ENCODE measurements at regions not wholly inside any gene's neighbourhood (a gene's known extent, or its start where the extent isn't known, plus 50 kb on each side); places are given as distances from the start of the nearest gene placed in this dataset.

DNA sequence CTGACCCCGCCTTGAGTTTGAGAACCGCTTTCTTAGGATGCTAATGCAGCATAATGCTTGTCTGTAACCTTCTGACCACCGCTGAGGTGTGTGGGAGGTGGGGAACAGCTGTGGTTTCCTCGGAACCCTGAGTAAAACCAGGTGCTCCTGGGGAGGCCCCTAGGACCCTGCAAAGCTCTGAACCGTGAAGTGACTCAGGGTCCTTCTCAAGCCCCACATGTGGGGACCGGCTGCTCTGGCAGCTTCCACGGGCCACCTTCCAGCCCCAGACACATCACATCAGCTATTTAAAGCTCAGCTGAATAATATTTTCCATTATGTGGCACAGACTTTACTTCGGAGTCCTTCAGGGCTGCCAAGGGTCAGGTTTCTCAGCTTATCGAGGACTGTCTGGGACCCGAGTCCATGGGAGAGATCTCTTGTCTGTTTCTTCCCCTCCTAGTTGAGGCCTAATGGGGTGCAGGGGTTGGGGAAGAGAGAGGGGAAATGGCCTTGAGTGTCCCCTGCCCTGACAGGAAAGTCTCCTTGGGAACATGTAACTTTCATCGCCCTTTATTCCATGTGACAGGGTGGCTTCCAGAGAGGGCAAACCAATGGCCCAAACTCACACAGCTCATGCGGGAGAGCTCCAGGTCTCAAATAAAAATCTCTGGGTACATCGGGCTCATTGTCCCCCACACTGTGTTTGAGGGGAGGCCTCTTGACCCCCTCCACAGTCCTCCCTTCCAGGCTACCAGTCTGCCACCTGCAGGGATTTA is 186.1 kb upstream of the SLC24A3 start:
- Histone ChIP-seq H3K4me1 (ENCODE audit: low read length) (no peaks in the 10 kb centered on the region), H4K20me1 (ENCODE audit: insufficient read depth, low read length) (no peaks in the 10 kb centered on the region), H3K4me2 (ENCODE audit: low read depth, low read length) (no peak overlapping the region), H3K79me2 (ENCODE audit: low read length) (no peaks in the 10 kb centered on the region), H3F3A (ENCODE audit: insufficient read depth, low read length) (no peaks in the 10 kb centered on the region), H3K27ac (ENCODE audit: low read length) (no peak overlapping the region), H3K9me3 (replicated peaks; ENCODE audit: insufficient read depth, low read length) (no peaks in the 10 kb centered on the region), H3K9me2 (replicated peaks; ENCODE audit: insufficient read depth, low read length) (no peaks in the 10 kb centered on the region), H3K9ac (ENCODE audit: low read length) (no peak overlapping the region), H3K27me3 (replicated peaks; ENCODE audit: insufficient read depth, low read length) (no peaks in the 10 kb centered on the region), H3K4me3 (ENCODE audit: low read length) (no peak overlapping the region), H3K36me3 (replicated peaks; ENCODE audit: insufficient read depth, low read length) (no peaks in the 10 kb centered on the region), H2AFZ (ENCODE audit: low read length) (no peak overlapping the region)
- DNase-seq = no peak
- no peak for TF ChIP-seq EZH2phosphoT487 (IDR thresholded peaks at IDR 0.05; ENCODE audit: low read length)
- no peak for TF ChIP-seq CTCF (IDR thresholded peaks at IDR 0.05; ENCODE audit: low read length)
- TF ChIP-seq EZH2 (optimal IDR thresholded peaks at IDR 0.05; ENCODE audit: low read depth, low read length) = no peak

DNA sequence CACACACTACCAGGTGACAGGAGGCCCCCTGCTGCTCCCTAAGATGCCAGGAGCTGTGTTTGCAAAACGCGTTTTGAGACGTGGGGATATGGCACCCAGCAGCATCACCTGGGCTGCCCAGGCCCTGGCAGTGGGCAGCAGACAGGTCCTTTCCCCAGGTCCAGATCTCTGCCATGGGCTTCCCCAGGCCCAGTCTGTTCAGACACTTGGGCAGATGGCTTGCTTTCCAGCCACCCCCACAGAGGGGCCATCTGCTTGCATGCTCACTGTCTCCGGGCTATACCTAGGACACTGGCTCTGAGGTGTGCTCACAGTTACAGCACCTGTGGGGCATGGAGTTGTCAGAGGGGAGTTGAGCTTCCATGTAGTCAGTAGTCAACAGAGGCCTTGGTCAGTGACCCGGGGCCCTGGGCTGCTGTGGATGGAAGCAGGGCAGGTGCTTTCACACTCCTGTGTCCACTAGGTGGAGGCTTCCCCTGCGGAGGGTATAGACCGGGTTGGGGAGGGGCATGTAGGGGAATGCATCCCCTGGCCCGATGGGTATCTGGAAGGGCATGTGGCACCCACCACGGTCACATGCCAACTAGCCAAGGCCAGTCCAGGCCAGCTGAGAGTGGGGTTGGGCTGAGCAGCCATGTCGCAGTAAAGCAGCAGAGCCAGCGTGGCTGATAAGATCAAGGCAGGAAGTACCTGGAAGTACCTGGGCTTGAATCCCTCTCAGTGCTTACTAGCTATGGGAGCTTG is 185.4 kb upstream of the SLC24A3 start:
- DNase-seq = no peak
- Histone ChIP-seq H3K9ac (ENCODE audit: low read length) (no peak overlapping the region), H3K9me2 (replicated peaks; ENCODE audit: insufficient read depth, low read length) (no peaks in the 10 kb centered on the region), H3K9me3 (replicated peaks; ENCODE audit: insufficient read depth, low read length) (no peaks in the 10 kb centered on the region), H3K27ac (ENCODE audit: low read length) (no peak overlapping the region), H3K4me2 (ENCODE audit: low read depth, low read length) (no peak overlapping the region), H3K4me3 (ENCODE audit: low read length) (no peak overlapping the region), H2AFZ (ENCODE audit: low read length) (no peak overlapping the region), H3F3A (ENCODE audit: insufficient read depth, low read length) (no peaks in the 10 kb centered on the region), H3K4me1 (ENCODE audit: low read length) (no peaks in the 10 kb centered on the region), H3K36me3 (replicated peaks; ENCODE audit: insufficient read depth, low read length) (no peaks in the 10 kb centered on the region), H3K79me2 (ENCODE audit: low read length) (no peaks in the 10 kb centered on the region), H3K27me3 (replicated peaks; ENCODE audit: insufficient read depth, low read length) (no peaks in the 10 kb centered on the region), H4K20me1 (ENCODE audit: insufficient read depth, low read length) (no peaks in the 10 kb centered on the region)
- TF ChIP-seq EZH2 (optimal IDR thresholded peaks at IDR 0.05; ENCODE audit: low read depth, low read length) = no peak
- no peak for TF ChIP-seq EZH2phosphoT487 (IDR thresholded peaks at IDR 0.05; ENCODE audit: low read length)
- no peak for TF ChIP-seq CTCF (IDR thresholded peaks at IDR 0.05; ENCODE audit: low read length)

DNA sequence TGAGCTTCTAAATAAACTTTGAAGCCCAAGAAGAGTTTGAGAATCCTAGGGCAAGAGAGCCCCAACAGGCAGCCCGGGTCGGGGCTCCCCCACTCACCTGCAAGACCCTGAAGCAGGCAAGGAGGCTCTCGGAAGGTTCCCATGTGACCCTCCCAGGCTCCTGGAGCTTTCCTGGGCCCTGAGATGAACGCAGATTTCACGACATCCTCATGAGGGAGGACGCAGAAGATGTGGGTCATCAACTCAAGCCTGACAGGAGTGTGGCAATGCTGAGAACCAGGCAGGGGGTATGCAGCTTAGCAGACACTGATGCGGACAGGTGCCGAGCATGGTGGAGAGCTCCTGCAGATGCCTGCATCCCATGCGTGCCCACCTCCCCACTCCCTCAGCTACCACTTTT is 184.5 kb upstream of the SLC24A3 start:
- Histone ChIP-seq H3K79me2 (ENCODE audit: low read length) (no peaks in the 10 kb centered on the region), H2AFZ (ENCODE audit: low read length) (no peak overlapping the region), H3K4me3 (ENCODE audit: low read length) (no peak overlapping the region), H3K9me3 (replicated peaks; ENCODE audit: insufficient read depth, low read length) (no peaks in the 10 kb centered on the region), H3K4me1 (ENCODE audit: low read length) (no peaks in the 10 kb centered on the region), H3K9me2 (replicated peaks; ENCODE audit: insufficient read depth, low read length) (no peaks in the 10 kb centered on the region), H3K36me3 (replicated peaks; ENCODE audit: insufficient read depth, low read length) (no peaks in the 10 kb centered on the region), H3K27ac (ENCODE audit: low read length) (no peak overlapping the region), H4K20me1 (ENCODE audit: insufficient read depth, low read length) (no peaks in the 10 kb centered on the region), H3K4me2 (ENCODE audit: low read depth, low read length) (no peak overlapping the region), H3F3A (ENCODE audit: insufficient read depth, low read length) (no peaks in the 10 kb centered on the region), H3K27me3 (replicated peaks; ENCODE audit: insufficient read depth, low read length) (no peaks in the 10 kb centered on the region), H3K9ac (ENCODE audit: low read length) (no peak overlapping the region)
- TF ChIP-seq EZH2phosphoT487 (IDR thresholded peaks at IDR 0.05; ENCODE audit: low read length) (no peak), EZH2 (optimal IDR thresholded peaks at IDR 0.05; ENCODE audit: low read depth, low read length) (no peak), CTCF (IDR thresholded peaks at IDR 0.05; ENCODE audit: low read length) (no peak)
- DNase-seq = no peak

All from MM.1S (cell line).